Endothelial cell (in vitro differentiated cells): ENCODE measurements at regions not wholly inside any gene's neighbourhood (a gene's known extent, or its start where the extent isn't known, plus 50 kb on each side); places are given as distances from the start of the nearest gene placed in this dataset.

Experiments
- DNase-seq: peaks from one replicate; pipeline ENCODE4 v3.0.0; 2021; ENCODE audit warnings: low spot score
- H3K27ac Mint-ChIP-seq: one replicate; pipeline ENCODE4 v1.8.0; 2021; ENCODE audit warnings: mixed read lengths, inconsistent platforms; ENCODE audit not compliant: unreplicated experiment
- H3K27me3 Mint-ChIP-seq: one replicate; pipeline ENCODE4 v1.8.0; 2021; ENCODE audit warnings: mild to moderate bottlenecking, moderate library complexity, mixed read lengths, inconsistent platforms; ENCODE audit not compliant: unreplicated experiment
- H3K36me3 Mint-ChIP-seq: one replicate; pipeline ENCODE4 v1.8.0; 2021; ENCODE audit warnings: mild to moderate bottlenecking, low read depth, mixed read lengths, inconsistent platforms; ENCODE audit not compliant: unreplicated experiment
- H3K4me1 Mint-ChIP-seq: one replicate; pipeline ENCODE4 v1.8.0; 2021; ENCODE audit warnings: mild to moderate bottlenecking, mixed read lengths, inconsistent platforms; ENCODE audit not compliant: unreplicated experiment
- H3K4me3 Mint-ChIP-seq: one replicate; pipeline ENCODE4 v1.8.0; 2021; ENCODE audit warnings: mild to moderate bottlenecking, mixed read lengths, inconsistent platforms; ENCODE audit not compliant: unreplicated experiment
- H3K9me3 Mint-ChIP-seq: one replicate; pipeline ENCODE4 v1.8.0; 2021; ENCODE audit warnings: mixed read lengths, inconsistent platforms; ENCODE audit not compliant: unreplicated experiment
- TF ChIP-seq, protein P1 (sequence below): fragments of 200-600 bp; sonication (generic); IDR thresholded peaks from one replicate; pipeline ENCODE4 v1.5.0; 2021; ENCODE audit warnings: antibody characterized with exemption; ENCODE audit not compliant: unreplicated experiment

DNA sequence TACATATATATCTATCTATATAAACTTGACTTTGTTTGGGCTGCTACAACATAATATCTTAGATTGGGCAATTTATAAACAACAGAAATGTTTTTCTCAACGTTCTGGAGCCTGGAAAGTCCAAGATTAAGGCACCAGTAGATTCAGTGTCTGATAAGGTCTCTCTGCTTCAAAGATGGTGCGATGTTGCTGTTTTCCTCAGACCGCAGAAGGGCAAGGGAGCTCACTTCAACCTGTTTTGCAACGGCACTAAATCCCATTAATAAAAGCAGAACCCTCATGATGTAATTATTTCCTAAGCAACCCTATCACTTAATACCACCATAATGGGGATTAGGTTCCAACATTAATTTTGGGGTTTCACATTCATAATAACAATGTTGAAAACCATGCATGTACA is 1134.8 kb downstream of the NSUN3 start:
- Mint-ChIP-seq H3K27ac (no peak overlapping the region), H3K36me3 (no peaks in the 10 kb centered on the region), H3K27me3 (no peaks in the 10 kb centered on the region), H3K4me3 (no peak overlapping the region), H3K9me3 (no peaks in the 10 kb centered on the region), H3K4me1 (no peaks in the 10 kb centered on the region)
- TF ChIP-seq, protein P1, sequence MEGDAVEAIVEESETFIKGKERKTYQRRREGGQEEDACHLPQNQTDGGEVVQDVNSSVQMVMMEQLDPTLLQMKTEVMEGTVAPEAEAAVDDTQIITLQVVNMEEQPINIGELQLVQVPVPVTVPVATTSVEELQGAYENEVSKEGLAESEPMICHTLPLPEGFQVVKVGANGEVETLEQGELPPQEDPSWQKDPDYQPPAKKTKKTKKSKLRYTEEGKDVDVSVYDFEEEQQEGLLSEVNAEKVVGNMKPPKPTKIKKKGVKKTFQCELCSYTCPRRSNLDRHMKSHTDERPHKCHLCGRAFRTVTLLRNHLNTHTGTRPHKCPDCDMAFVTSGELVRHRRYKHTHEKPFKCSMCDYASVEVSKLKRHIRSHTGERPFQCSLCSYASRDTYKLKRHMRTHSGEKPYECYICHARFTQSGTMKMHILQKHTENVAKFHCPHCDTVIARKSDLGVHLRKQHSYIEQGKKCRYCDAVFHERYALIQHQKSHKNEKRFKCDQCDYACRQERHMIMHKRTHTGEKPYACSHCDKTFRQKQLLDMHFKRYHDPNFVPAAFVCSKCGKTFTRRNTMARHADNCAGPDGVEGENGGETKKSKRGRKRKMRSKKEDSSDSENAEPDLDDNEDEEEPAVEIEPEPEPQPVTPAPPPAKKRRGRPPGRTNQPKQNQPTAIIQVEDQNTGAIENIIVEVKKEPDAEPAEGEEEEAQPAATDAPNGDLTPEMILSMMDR = no peak
- no peak for DNase-seq

DNA sequence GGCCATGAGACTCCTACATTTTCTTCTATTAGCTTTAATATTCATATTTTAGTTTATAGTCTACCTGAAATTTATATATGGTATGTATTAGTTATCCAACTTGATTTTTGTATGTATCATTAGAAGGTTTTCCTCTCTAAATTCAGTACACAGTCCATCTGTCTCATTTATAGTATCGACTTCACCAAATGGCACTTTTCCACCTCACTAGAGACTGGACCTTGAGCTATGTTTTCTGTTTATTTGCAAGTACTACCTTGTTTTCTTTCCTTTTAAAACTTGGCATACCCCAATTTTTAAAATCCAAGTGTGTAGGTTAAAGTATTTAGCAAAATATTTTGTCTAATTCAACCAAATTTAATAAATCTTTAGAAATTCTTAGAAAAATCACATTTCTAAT is 1137.5 kb downstream of the NSUN3 start:
- no peak overlapping the region for H3K27ac Mint-ChIP-seq
- H3K4me3 Mint-ChIP-seq = no peak overlapping the region
- DNase-seq = no peak
- peaks cover 7% of the 10 kb centered on the region for H3K27me3 Mint-ChIP-seq
- no peaks in the 10 kb centered on the region for H3K36me3 Mint-ChIP-seq
- TF ChIP-seq, protein P1 = no peak
- no peaks in the 10 kb centered on the region for H3K4me1 Mint-ChIP-seq
- no peaks in the 10 kb centered on the region for H3K9me3 Mint-ChIP-seq

DNA sequence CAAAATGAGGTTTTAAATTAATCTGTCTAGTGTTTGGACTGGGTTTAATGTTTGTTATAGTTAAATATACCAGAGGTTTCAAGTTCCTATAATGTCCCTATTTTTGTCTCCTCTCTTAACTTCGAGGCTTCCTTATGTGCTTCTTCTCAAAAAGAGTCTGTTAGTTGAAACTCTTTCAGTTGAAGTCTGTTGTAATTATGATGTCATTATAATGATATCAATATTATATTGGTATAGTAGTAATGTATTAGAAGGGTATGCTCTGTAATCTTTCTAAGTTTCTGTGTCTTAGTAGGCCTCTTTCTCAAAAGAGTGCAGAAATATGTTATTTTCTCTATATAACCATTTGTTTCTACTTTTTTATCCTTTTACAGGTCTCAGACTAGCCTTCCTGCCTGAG is 1148.0 kb downstream of the NSUN3 start:
- Mint-ChIP-seq H3K4me3 (no peak overlapping the region), H3K27me3 (no peaks in the 10 kb centered on the region), H3K4me1 (no peaks in the 10 kb centered on the region), H3K36me3 (no peaks in the 10 kb centered on the region), H3K27ac (no peak overlapping the region), H3K9me3 (peaks cover 3% of the 10 kb centered on the region)
- DNase-seq = no peak
- TF ChIP-seq, protein P1 = no peak

DNA sequence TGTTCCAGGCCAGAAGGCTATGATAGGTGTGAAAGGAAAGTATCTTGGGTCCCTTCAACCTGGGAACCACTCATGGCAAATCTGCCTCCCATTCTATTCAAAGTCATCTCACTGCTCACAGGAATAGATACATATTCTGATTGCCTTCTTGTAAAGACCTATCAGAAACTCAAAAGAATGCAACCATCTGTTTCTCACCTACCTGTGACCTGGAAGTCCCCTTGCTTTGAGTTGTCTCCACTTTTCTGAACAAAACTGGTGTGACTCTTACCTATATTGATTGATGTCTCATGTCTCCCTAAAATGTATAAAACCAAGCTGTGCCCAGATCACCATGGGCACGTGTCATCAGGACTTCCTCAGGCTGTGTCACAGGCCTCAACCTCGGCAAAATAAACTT is 1149.3 kb downstream of the NSUN3 start:
- H3K4me1 Mint-ChIP-seq = no peaks in the 10 kb centered on the region
- TF ChIP-seq, protein P1 = no peak

DNA sequence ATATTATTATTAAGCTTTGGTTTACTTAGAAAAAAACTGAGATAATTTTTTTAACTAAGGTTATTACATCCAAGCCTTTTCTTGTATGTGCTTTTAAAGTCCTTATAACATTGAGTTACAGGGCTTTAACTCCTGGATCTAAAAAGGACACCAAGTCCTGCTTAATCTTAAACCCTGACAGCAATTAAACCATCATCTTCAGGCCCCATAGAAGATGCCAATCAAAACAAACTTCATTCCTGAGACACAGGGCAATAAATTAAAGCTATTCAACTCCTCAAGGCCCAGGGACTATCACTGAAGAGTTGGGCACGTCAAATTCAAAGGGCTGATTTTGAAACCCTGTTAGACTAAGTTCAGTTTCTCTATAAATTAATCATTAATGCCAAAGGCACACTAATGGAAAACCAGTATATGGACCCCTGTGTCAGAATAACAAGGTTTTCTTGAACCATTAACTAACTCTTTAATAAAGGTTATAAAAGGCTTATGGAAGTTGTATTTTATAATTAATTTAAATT is 1152.6 kb downstream of the NSUN3 start:
- Mint-ChIP-seq H3K27ac (no peak overlapping the region), H3K9me3 (peaks cover 3% of the 10 kb centered on the region), H3K4me1 (no peaks in the 10 kb centered on the region), H3K36me3 (no peaks in the 10 kb centered on the region), H3K4me3 (no peak overlapping the region), H3K27me3 (no peaks in the 10 kb centered on the region)
- DNase-seq = no peak
- TF ChIP-seq, protein P1 = no peak

More for the DNA sequence above, 1149.3 kb downstream of the NSUN3 start:
- DNase-seq = no peak
- Mint-ChIP-seq H3K4me3 (peak overlapping the region; percentile 50), H3K27me3 (no peaks in the 10 kb centered on the region), H3K36me3 (no peaks in the 10 kb centered on the region), H3K9me3 (peaks cover 3% of the 10 kb centered on the region), H3K27ac (peak overlapping the region; percentile 32)
